DND-41 (cell line): ENCODE measurements at regions not wholly inside any gene's neighbourhood (a gene's known extent, or its start where the extent isn't known, plus 50 kb on each side); places are given as distances from the start of the nearest gene placed in this dataset.

Experiments used
- ATAC-seq: fragments of 200-7000 bp; cut with Tn5 transposase; 3 replicates; pipeline ENCODE4 v1.9.1; 2021; ENCODE audit warnings: low read depth; ENCODE audit not compliant: insufficient read depth
- DNase-seq: peaks from one replicate; pipeline ENCODE4 v3.0.0-alpha.2; 2020
- H2AFZ ChIP-seq: 2 replicates; pipeline ENCODE4 v1.6.0; 2012; ENCODE audit warnings: low read depth, low read length
- H3K27ac ChIP-seq: 2 replicates; pipeline ENCODE4 v1.5.1; 2012; ENCODE audit warnings: low read length, inconsistent platforms
- H3K27me3 ChIP-seq: fragments of 200-600 bp; sonication (generic); 2 replicates; pipeline ENCODE4 v1.6.0; 2012; ENCODE audit warnings: low read length, mild to moderate bottlenecking, inconsistent platforms; ENCODE audit not compliant: insufficient read depth, poor library complexity
- H3K36me3 ChIP-seq: 2 replicates; pipeline ENCODE4 v1.5.1; 2012; ENCODE audit warnings: low read length, inconsistent platforms; ENCODE audit not compliant: insufficient read depth
- H3K4me1 ChIP-seq: 2 replicates; pipeline ENCODE4 v1.5.1; 2012; ENCODE audit warnings: mild to moderate bottlenecking, low read length; ENCODE audit not compliant: insufficient read depth
- H3K4me2 ChIP-seq: 2 replicates; pipeline ENCODE4 v1.6.0; 2012; ENCODE audit warnings: mild to moderate bottlenecking, moderate library complexity, low read length, inconsistent platforms; ENCODE audit not compliant: insufficient read depth
- H3K4me3 ChIP-seq, 2 experiments: fragments of 200-600 bp in 1 of 2; shearing (Covaris generic) in 1 of 2; 2 replicates each; pipeline ENCODE4 v1.5.1; 2012 to 2016; ENCODE audit warnings: inconsistent platforms in 2 of 2, low read length in 2 of 2, mild to moderate bottlenecking in 2 of 2, low read depth in 1 of 2, moderate library complexity in 1 of 2
- H3K79me2 ChIP-seq: 2 replicates; pipeline ENCODE4 v1.6.0; 2012; ENCODE audit warnings: low read length, inconsistent platforms; ENCODE audit not compliant: insufficient read depth
- H3K9ac ChIP-seq: 2 replicates; pipeline ENCODE4 v1.6.0; 2012; ENCODE audit warnings: low read depth, mild to moderate bottlenecking, inconsistent platforms, low read length, moderate library complexity
- H3K9me3 ChIP-seq: 2 replicates; pipeline ENCODE4 v1.5.1; 2012; ENCODE audit warnings: low read length, moderate library complexity, mild to moderate bottlenecking, inconsistent platforms; ENCODE audit not compliant: insufficient read depth, severe bottlenecking
- H4K20me1 ChIP-seq: 2 replicates; pipeline ENCODE4 v1.6.0; 2012; ENCODE audit warnings: low read length; ENCODE audit not compliant: insufficient read depth
- EZH2 ChIP-seq: IDR thresholded peaks from 3 replicates; pipeline ENCODE4 v1.6.1; 2012; ENCODE audit warnings: borderline replicate concordance, low read depth, mild to moderate bottlenecking, moderate library complexity, low read length, inconsistent platforms; ENCODE audit not compliant: severe bottlenecking
- TF ChIP-seq, protein P1 (sequence below): IDR thresholded peaks from 2 replicates; pipeline ENCODE4 v1.5.1; 2012; ENCODE audit warnings: borderline replicate concordance, low read length, moderate library complexity, mild to moderate bottlenecking; ENCODE audit not compliant: poor library complexity, severe bottlenecking; ENCODE audit errors: extremely low read depth

DNA sequence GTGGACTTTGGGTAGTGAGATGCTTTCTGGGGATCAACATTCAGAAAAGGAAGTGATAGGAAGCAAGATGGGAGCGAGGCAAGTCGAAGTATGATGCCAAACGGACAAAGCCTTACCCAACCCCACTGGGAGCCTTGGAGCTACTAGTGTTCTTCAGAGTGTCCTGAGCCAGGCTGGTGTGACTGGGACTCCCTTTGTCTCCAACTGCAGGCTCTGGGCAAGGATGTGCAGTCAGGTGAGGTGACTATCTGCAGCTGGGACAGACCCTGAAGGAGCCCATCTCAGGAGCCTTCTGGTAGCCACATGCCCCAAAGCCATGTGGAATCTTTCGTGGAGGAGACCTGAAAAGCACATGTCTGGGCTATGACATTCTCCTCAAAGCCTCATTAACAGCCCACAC is 360.6 kb downstream of the MTRR start:
- DNase-seq (no peak), ATAC-seq (no peak)
- Histone ChIP-seq H3K9ac (no peak overlapping the region), H2AFZ (no peak overlapping the region), H3K4me2 (no peak overlapping the region), H3K27me3 (no peaks in the 10 kb centered on the region), H3K4me3 (no peak overlapping the region), H3K9me3 (no peaks in the 10 kb centered on the region), H4K20me1 (no peaks in the 10 kb centered on the region), H3K27ac (no peak overlapping the region), H3K36me3 (no peaks in the 10 kb centered on the region), H3K79me2 (no peaks in the 10 kb centered on the region), H3K4me1 (no peaks in the 10 kb centered on the region)
- TF ChIP-seq, protein P1, sequence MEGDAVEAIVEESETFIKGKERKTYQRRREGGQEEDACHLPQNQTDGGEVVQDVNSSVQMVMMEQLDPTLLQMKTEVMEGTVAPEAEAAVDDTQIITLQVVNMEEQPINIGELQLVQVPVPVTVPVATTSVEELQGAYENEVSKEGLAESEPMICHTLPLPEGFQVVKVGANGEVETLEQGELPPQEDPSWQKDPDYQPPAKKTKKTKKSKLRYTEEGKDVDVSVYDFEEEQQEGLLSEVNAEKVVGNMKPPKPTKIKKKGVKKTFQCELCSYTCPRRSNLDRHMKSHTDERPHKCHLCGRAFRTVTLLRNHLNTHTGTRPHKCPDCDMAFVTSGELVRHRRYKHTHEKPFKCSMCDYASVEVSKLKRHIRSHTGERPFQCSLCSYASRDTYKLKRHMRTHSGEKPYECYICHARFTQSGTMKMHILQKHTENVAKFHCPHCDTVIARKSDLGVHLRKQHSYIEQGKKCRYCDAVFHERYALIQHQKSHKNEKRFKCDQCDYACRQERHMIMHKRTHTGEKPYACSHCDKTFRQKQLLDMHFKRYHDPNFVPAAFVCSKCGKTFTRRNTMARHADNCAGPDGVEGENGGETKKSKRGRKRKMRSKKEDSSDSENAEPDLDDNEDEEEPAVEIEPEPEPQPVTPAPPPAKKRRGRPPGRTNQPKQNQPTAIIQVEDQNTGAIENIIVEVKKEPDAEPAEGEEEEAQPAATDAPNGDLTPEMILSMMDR, result no peak
- no peak for TF ChIP-seq EZH2

DNA sequence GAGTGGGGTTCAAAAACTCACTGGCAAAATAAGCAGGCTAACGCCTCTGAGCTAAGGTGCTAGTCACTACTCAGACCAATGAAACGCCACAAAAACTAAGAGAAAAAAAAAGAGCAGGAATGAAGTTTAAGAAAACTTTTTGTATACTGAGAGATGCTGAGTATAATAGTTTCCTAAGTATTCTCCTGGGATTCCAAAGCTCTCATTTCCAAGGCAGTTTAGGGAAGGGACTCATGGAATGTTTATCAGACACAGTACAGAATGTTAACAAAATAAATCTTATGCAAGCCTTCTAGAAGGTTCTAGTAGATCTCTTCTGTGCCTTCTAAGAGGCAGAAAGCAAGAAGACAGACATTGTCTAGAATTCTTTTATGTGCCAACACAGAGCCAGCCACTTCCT is 361.9 kb downstream of the MTRR start:
- Histone ChIP-seq H3K27ac (no peak overlapping the region), H2AFZ (no peak overlapping the region)
- no peak for ATAC-seq

DNA sequence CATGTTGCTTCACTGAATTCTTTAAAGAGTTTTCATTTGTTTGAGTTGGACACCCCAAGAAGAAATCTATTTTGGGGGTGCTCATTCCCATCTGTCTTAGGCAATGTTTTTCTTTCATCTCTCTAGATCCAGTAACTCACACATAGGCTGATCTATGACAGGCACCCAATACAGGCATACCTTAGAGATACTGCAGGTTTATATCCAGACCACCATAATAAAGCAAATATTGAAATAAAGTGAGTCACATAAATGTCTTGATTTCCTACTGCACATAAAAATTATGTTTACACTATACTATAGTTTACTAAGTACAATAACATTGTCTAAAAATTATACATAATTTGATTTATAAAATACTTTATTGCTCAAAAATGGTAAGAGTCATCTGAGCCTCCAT is 364.5 kb downstream of the MTRR start:
- no peak overlapping the region for H3K4me3 ChIP-seq
- peaks cover 3% of the 10 kb centered on the region for H3K27me3 ChIP-seq
- no peak overlapping the region for H3K9ac ChIP-seq
- ATAC-seq (no peak), DNase-seq (no peak)
- H2AFZ ChIP-seq, result no peak overlapping the region
- H3K79me2 ChIP-seq, result no peaks in the 10 kb centered on the region
- no peak overlapping the region for H3K27ac ChIP-seq
- H3K9me3 ChIP-seq, result no peaks in the 10 kb centered on the region
- no peaks in the 10 kb centered on the region for H3K36me3 ChIP-seq
- H3K4me1 ChIP-seq, result no peaks in the 10 kb centered on the region
- TF ChIP-seq, protein P1, result no peak
- TF ChIP-seq EZH2, result no peak
- H3K4me2 ChIP-seq, result no peak overlapping the region
- H4K20me1 ChIP-seq, result no peaks in the 10 kb centered on the region

More for the DNA sequence above, 361.9 kb downstream of the MTRR start:
- no peaks in the 10 kb centered on the region for H3K9me3 ChIP-seq
- H4K20me1 ChIP-seq, result no peaks in the 10 kb centered on the region
- no peak overlapping the region for H3K4me2 ChIP-seq
- DNase-seq, result no peak
- no peaks in the 10 kb centered on the region for H3K4me1 ChIP-seq
- H3K4me3 ChIP-seq, result no peak overlapping the region
- no peaks in the 10 kb centered on the region for H3K27me3 ChIP-seq
- no peak overlapping the region for H3K9ac ChIP-seq
- H3K79me2 ChIP-seq, result no peaks in the 10 kb centered on the region
- no peak for TF ChIP-seq EZH2
- TF ChIP-seq, protein P1, result no peak
- H3K36me3 ChIP-seq, result no peaks in the 10 kb centered on the region
